Body of pancreas (tissue), 4 donors: ENCODE measurements at regions not wholly inside any gene's neighbourhood (a gene's known extent, or its start where the extent isn't known, plus 50 kb on each side); places are given as distances from the start of the nearest gene placed in this dataset.

Experiments
- CTCF ChIP-seq, 7 experiments: fragments of 450-650 bp in 4 of 7; fragments of 200-600 bp in 3 of 7; sonication (generic) in 3 of 7; IDR thresholded peaks; one replicate each; pipeline ENCODE4 v1.5.1; 2016 to 2019; ENCODE audit warnings: antibody characterized with exemption in 7 of 7
- POLR2A ChIP-seq, 3 donors: fragments of 450-650 bp; IDR thresholded peaks; one replicate each; pipeline ENCODE4 v1.6.1; 2016; ENCODE audit warnings: antibody characterized with exemption in 3 of 3, mild to moderate bottlenecking in 2 of 3

GRCh38 chr4:12881945-12882584 lies 602.1 kb downstream of the RAB28 start:
- TF ChIP-seq CTCF (IDR thresholded peaks at IDR 0.05) = no peak
- no peak for TF ChIP-seq POLR2A (IDR thresholded peaks at IDR 0.05)
